ENCODE measurements at regions not wholly inside any gene's neighbourhood (a gene's known extent, or its start where the extent isn't known, plus 50 kb on each side); places are given as distances from the start of the nearest gene placed in this dataset.

DNA sequence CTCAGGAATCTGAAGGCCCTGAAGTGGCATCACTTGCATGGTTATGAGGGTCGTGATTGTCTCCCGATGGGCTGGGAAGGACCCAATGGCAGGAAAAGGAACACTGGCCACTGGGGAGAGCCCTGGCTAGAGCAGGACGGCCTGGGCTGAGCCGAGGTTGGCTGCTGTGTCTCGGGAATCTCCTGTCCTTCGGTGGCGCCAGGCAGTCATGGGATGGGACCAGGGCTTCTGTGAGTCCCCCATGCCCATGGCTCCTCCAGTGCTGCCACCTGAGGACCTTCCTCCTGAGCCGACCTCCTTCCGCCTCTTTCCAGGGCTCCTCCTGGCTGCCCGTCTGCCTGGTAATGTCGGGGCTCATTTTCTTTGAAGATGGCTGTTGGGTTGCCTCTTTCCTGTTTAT lies 1394.0 kb downstream of the BRD1 start:
- TF ChIP-seq, protein P1, sequence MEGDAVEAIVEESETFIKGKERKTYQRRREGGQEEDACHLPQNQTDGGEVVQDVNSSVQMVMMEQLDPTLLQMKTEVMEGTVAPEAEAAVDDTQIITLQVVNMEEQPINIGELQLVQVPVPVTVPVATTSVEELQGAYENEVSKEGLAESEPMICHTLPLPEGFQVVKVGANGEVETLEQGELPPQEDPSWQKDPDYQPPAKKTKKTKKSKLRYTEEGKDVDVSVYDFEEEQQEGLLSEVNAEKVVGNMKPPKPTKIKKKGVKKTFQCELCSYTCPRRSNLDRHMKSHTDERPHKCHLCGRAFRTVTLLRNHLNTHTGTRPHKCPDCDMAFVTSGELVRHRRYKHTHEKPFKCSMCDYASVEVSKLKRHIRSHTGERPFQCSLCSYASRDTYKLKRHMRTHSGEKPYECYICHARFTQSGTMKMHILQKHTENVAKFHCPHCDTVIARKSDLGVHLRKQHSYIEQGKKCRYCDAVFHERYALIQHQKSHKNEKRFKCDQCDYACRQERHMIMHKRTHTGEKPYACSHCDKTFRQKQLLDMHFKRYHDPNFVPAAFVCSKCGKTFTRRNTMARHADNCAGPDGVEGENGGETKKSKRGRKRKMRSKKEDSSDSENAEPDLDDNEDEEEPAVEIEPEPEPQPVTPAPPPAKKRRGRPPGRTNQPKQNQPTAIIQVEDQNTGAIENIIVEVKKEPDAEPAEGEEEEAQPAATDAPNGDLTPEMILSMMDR (IDR thresholded peaks at IDR 0.05 in 8 of 11, conservative IDR thresholded peaks at IDR 0.05 in 3 of 11) = no peak
- TF ChIP-seq POLR2AphosphoS5 (IDR thresholded peaks at IDR 0.05) (no peak), POLR2A (IDR thresholded peaks at IDR 0.05) (no peak)

Data from spleen (tissue), 7 donors.